LNCAP (cell line): ENCODE measurements at regions not wholly inside any gene's neighbourhood (a gene's known extent, or its start where the extent isn't known, plus 50 kb on each side); places are given as distances from the start of the nearest gene placed in this dataset.

Experiments
- TF ChIP-seq, protein P1 (sequence below): fragments of 450-650 bp; IDR thresholded peaks from 2 replicates; pipeline ENCODE4 v1.5.1; 2017; ENCODE audit warnings: mild to moderate bottlenecking

GRCh38 chr4:30825008-30825770 is 105.0 kb downstream of the PCDH7 start:
- TF ChIP-seq, protein P1, sequence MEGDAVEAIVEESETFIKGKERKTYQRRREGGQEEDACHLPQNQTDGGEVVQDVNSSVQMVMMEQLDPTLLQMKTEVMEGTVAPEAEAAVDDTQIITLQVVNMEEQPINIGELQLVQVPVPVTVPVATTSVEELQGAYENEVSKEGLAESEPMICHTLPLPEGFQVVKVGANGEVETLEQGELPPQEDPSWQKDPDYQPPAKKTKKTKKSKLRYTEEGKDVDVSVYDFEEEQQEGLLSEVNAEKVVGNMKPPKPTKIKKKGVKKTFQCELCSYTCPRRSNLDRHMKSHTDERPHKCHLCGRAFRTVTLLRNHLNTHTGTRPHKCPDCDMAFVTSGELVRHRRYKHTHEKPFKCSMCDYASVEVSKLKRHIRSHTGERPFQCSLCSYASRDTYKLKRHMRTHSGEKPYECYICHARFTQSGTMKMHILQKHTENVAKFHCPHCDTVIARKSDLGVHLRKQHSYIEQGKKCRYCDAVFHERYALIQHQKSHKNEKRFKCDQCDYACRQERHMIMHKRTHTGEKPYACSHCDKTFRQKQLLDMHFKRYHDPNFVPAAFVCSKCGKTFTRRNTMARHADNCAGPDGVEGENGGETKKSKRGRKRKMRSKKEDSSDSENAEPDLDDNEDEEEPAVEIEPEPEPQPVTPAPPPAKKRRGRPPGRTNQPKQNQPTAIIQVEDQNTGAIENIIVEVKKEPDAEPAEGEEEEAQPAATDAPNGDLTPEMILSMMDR = no peak

- TF ChIP-seq, protein P1 = no peak
Observed at GRCh38 chr4:30828264-30828926, 108.2 kb downstream of the PCDH7 start.

DNA sequence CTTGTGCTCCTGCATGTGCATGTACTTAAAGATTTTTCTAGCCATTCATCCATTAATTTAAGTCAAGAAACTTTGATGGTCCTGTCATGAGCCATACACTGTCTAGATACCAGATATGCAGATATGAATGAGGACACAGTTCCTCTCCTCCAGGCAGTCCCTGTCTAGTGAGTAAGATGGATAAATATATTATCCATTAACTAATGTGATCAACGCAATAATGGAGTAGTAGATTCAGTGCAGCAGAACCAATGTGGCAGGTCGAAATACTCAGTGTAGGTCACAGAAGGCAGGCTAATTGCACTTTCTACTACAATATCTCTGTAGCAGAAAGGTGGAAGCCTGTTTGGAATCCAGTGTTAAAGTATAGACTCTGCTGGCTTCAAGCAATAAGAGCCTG is 112.5 kb downstream of the PCDH7 start:
- TF ChIP-seq, protein P1 = no peak

DNA sequence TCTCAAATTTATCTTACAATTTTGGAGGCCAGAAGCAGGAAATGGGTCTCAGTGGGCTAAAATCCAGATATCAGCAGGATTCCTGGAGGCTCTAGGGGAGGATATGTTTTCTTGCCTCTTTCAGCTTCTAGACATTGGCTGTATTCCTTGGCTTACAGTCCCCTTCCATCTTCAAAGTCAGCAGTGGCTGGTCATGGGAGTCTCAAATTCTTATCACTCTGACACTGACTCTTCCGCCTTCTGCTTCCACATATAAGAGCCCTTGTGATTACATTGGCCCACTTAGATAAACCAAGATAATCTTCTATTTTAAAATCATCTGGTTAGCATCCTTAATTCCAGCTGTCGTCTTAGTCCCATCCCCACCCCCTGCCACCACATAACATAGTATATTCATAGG is 113.0 kb downstream of the PCDH7 start:
- TF ChIP-seq, protein P1 = no peak

GRCh38 chr4:30835044-30835443 is 114.9 kb downstream of the PCDH7 start:
- TF ChIP-seq, protein P1 = no peak

GRCh38 chr4:30836231-30836630 is 116.1 kb downstream of the PCDH7 start:
- TF ChIP-seq, protein P1 = no peak

GRCh38 chr4:30837131-30837539 is 117.0 kb downstream of the PCDH7 start:
- TF ChIP-seq, protein P1 = no peak
